ENCODE measurements at regions not wholly inside any gene's neighbourhood (a gene's known extent, or its start where the extent isn't known, plus 50 kb on each side); places are given as distances from the start of the nearest gene placed in this dataset.

GRCh38 chr15:29451201-29451781 is 181.7 kb upstream of the NSMCE3 start:
- DNase-seq, result no peak

- no peak for DNase-seq
Measured at GRCh38 chr15:29449136-29449535, 179.5 kb upstream of the NSMCE3 start.

- no peak for DNase-seq
Measured at GRCh38 chr15:29448320-29448719, 178.7 kb upstream of the NSMCE3 start.

- no peak for DNase-seq
Measured at GRCh38 chr15:29446480-29446879, 176.9 kb upstream of the NSMCE3 start.

GRCh38 chr15:29442532-29442931 is 172.9 kb upstream of the NSMCE3 start:
- no peak for DNase-seq

GRCh38 chr15:29440541-29440940 is 170.9 kb upstream of the NSMCE3 start:
- DNase-seq, result no peak

GRCh38 chr15:29438703-29439055 is 169.1 kb upstream of the NSMCE3 start:
- DNase-seq, result no peak

GRCh38 chr15:29437888-29438702 is 168.5 kb upstream of the NSMCE3 start:
- no peak for DNase-seq

- no peak for DNase-seq
Measured at GRCh38 chr15:29435811-29436210, 166.2 kb upstream of the NSMCE3 start.

- no peak for DNase-seq
Measured at GRCh38 chr15:29434280-29434679, 164.7 kb upstream of the NSMCE3 start.

GRCh38 chr15:29433507-29434248 is 164.1 kb upstream of the NSMCE3 start:
- no peak for DNase-seq

- DNase-seq, result no peak
Measured at GRCh38 chr15:29433050-29433318, 163.4 kb upstream of the NSMCE3 start.

GRCh38 chr15:29432191-29433049 is 162.8 kb upstream of the NSMCE3 start:
- DNase-seq, result no peak

- DNase-seq, result no peak
Measured at GRCh38 chr15:29430831-29431230, 161.2 kb upstream of the NSMCE3 start.

- DNase-seq, result no peak
Measured at GRCh38 chr15:29430124-29430523, 160.5 kb upstream of the NSMCE3 start.

GRCh38 chr15:29429584-29429983 is 160.0 kb upstream of the NSMCE3 start:
- no peak for DNase-seq

GRCh38 chr15:29428925-29429573 is 159.4 kb upstream of the NSMCE3 start:
- DNase-seq, result no peak

- no peak for DNase-seq
Measured at GRCh38 chr15:29425864-29426263, 156.2 kb upstream of the NSMCE3 start.

- DNase-seq, result no peak
Measured at GRCh38 chr15:29424118-29424517, 154.5 kb upstream of the NSMCE3 start.

GRCh38 chr15:29422606-29423005 is 153.0 kb upstream of the NSMCE3 start:
- no peak for DNase-seq

- DNase-seq, result no peak
Measured at GRCh38 chr15:29420188-29420587, 150.6 kb upstream of the NSMCE3 start.

GRCh38 chr15:29418931-29419330 is 149.3 kb upstream of the NSMCE3 start:
- no peak for DNase-seq

GRCh38 chr15:29418178-29418577 is 148.6 kb upstream of the NSMCE3 start:
- DNase-seq, result no peak
